HG02970 (cell line): ENCODE measurements at regions not wholly inside any gene's neighbourhood (a gene's known extent, or its start where the extent isn't known, plus 50 kb on each side); places are given as distances from the start of the nearest gene placed in this dataset.
A peak's percentile ranks its signal among the peaks of the same experiment; 100 is the strongest.

Source experiments
- ATAC-seq: cut with Tn5 transposase; IDR thresholded peaks from one replicate; pipeline ENCODE4 v1.9.1; 2021; ENCODE audit warnings: mild to moderate bottlenecking, moderate library complexity, moderate number of reproducible peaks; ENCODE audit not compliant: unreplicated experiment, low FRiP score

DNA sequence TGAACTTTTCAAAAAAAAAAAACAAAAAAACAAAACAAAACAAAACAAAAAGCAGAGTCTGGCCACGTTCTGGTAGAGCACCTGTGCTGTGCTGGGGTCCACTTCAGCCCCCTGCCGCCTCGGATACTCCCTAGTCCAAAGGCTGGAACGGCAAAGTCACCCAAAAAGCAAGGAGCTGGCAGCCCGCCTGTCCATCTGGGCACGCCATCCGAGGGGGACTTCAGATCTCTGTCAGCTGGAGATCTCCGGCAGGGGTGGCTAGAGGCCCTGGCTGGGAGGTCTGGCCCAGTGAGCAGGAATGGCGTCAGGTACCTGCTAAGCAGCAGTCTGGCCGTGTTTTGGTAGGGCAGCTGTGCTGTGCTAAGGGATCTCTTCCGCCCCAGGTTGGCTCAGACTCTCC is 152.3 kb upstream of the ZNF516 start:
- no peak for ATAC-seq

- ATAC-seq: no peak
These were observed 149.5 kb upstream of the ZNF516 start for GRCh38 chr18:76644580-76644979.

GRCh38 chr18:76643996-76644395 is 149.0 kb upstream of the ZNF516 start:
- ATAC-seq: no peak

- no peak for ATAC-seq
These were observed 148.2 kb upstream of the ZNF516 start for GRCh38 chr18:76643199-76643598.

GRCh38 chr18:76640438-76640837 is 145.4 kb upstream of the ZNF516 start:
- ATAC-seq: no peak

- no peak for ATAC-seq
These were observed 139.5 kb upstream of the ZNF516 start for GRCh38 chr18:76634564-76634963.

GRCh38 chr18:76633588-76634269 is 138.7 kb upstream of the ZNF516 start:
- no peak for ATAC-seq

GRCh38 chr18:76627444-76627843 is 132.4 kb upstream of the ZNF516 start:
- no peak for ATAC-seq

DNA sequence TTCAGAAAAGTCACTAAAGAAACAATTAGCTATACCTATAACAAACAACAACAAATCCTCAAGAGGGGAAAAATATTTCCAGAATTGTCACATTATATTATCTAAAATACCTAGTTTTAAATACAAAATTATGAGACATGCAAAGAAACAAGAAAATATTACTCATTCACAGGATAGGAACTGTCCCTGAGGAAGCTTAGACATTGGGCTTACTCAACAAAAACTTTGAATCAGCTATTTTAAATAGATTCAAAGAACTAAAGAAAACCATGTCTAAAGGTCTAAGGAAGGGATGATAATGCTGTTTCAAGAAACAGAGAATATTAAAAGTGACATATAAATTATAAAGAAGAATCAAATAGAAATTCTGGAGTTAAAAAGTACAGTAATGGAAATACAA is 131.9 kb upstream of the ZNF516 start:
- no peak for ATAC-seq

GRCh38 chr18:76622651-76623050 is 127.6 kb upstream of the ZNF516 start:
- no peak for ATAC-seq

GRCh38 chr18:76621782-76622495 is 126.9 kb upstream of the ZNF516 start:
- ATAC-seq: no peak

- ATAC-seq: no peak
These were observed 126.2 kb upstream of the ZNF516 start for GRCh38 chr18:76621226-76621625.

- ATAC-seq: peak; percentile 63
These were observed 125.5 kb upstream of the ZNF516 start for GRCh38 chr18:76620321-76621170.

- ATAC-seq: peak; percentile 30
These were observed 124.7 kb upstream of the ZNF516 start for GRCh38 chr18:76619621-76620315.

GRCh38 chr18:76619261-76619620 is 124.2 kb upstream of the ZNF516 start:
- ATAC-seq: no peak

DNA sequence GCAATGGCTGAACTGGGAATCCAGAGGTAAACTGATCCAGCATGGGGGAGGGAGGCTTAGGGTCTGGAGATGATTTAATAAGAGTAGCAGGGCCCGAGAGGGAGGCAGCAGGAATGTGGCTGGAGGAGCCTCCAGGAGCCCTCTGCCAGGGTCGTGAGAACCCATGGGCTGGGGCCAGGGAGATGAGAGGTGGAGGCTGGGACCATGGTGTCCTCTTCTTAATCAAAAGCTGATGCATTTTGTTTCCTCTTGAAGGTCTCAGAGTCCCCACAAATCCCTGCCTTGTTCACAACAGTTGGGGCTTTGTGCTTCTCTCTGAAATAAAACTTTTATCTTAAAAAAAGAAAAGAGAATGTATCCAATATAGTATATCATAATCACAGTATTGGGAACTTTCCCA is 123.7 kb upstream of the ZNF516 start:
- no peak for ATAC-seq

GRCh38 chr18:76616373-76616772 is 121.3 kb upstream of the ZNF516 start:
- no peak for ATAC-seq

GRCh38 chr18:76615065-76615733 is 120.2 kb upstream of the ZNF516 start:
- ATAC-seq: no peak

- ATAC-seq: no peak
These were observed 118.7 kb upstream of the ZNF516 start for GRCh38 chr18:76613755-76614120.

- no peak for ATAC-seq
These were observed 118.2 kb upstream of the ZNF516 start for GRCh38 chr18:76613053-76613754.
